Mucosa of stomach (tissue), 1 donor: ENCODE measurements at regions not wholly inside any gene's neighbourhood (a gene's known extent, or its start where the extent isn't known, plus 50 kb on each side); places are given as distances from the start of the nearest gene placed in this dataset.

Experiments
- H3K27me3 ChIP-seq: one replicate; pipeline ENCODE4 v1.7.0; 2013; ENCODE audit warnings: mild to moderate bottlenecking, low read length; ENCODE audit not compliant: control insufficient read depth, insufficient read depth
- H3K36me3 ChIP-seq: one replicate; pipeline ENCODE4 v1.7.0; 2013; ENCODE audit warnings: low read length; ENCODE audit not compliant: control insufficient read depth, insufficient read depth
- H3K4me1 ChIP-seq: one replicate; pipeline ENCODE4 v1.7.0; 2013; ENCODE audit warnings: mild to moderate bottlenecking, low read length; ENCODE audit not compliant: control insufficient read depth, insufficient read depth
- H3K4me3 ChIP-seq: one replicate; pipeline ENCODE4 v1.7.0; 2013; ENCODE audit warnings: low read length
- H3K9ac ChIP-seq: one replicate; pipeline ENCODE4 v1.7.0; 2013; ENCODE audit warnings: mild to moderate bottlenecking, low read length, moderate library complexity
- H3K9me3 ChIP-seq: one replicate; pipeline ENCODE4 v1.7.0; 2013; ENCODE audit warnings: mild to moderate bottlenecking, low read length, moderate library complexity; ENCODE audit not compliant: control insufficient read depth
- donor health status: Pancreatic carcinoma.

DNA sequence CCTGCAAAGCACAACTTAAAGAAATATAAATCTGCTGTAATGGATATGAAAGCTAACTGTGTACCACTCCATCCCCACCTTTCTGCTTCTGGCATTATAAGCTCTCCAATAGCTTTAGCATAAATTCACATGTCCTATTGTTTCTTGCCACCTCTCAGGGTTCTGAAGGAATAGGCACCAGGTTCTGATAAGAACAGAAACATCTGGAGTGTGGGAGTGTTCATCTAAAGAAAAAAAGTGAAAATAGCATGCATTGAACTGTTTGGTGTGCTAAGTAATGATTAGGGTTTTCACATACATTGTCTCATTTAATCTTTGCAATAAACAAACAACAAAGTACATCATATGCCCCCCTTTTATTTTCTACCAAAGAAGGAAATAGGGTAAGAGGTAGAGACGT, 72.3 kb downstream of the FAM76B start:
- no peak overlapping the region for H3K4me3 ChIP-seq
- H3K4me1 ChIP-seq: no peaks in the 10 kb centered on the region
- H3K9ac ChIP-seq: no peak overlapping the region
- no peaks in the 10 kb centered on the region for H3K9me3 ChIP-seq
- no peaks in the 10 kb centered on the region for H3K27me3 ChIP-seq
- no peaks in the 10 kb centered on the region for H3K36me3 ChIP-seq

GRCh38 chr11:95716266-95716665, 73.3 kb downstream of the FAM76B start:
- no peaks in the 10 kb centered on the region for H3K4me1 ChIP-seq
- H3K9me3 ChIP-seq: no peaks in the 10 kb centered on the region
- no peak overlapping the region for H3K9ac ChIP-seq
- no peak overlapping the region for H3K4me3 ChIP-seq
- H3K27me3 ChIP-seq: no peaks in the 10 kb centered on the region
- no peaks in the 10 kb centered on the region for H3K36me3 ChIP-seq

GRCh38 chr11:95715777-95716241, 73.8 kb downstream of the FAM76B start:
- Histone ChIP-seq H3K27me3 (no peaks in the 10 kb centered on the region), H3K9me3 (no peaks in the 10 kb centered on the region), H3K9ac (no peak overlapping the region), H3K4me3 (no peak overlapping the region), H3K36me3 (no peaks in the 10 kb centered on the region), H3K4me1 (no peaks in the 10 kb centered on the region)

- H3K36me3 ChIP-seq: no peaks in the 10 kb centered on the region
- no peak overlapping the region for H3K4me3 ChIP-seq
- no peaks in the 10 kb centered on the region for H3K4me1 ChIP-seq
- no peak overlapping the region for H3K9ac ChIP-seq
- H3K27me3 ChIP-seq: no peaks in the 10 kb centered on the region
- no peaks in the 10 kb centered on the region for H3K9me3 ChIP-seq
These were observed 74.5 kb downstream of the FAM76B start for GRCh38 chr11:95714843-95715776.

DNA sequence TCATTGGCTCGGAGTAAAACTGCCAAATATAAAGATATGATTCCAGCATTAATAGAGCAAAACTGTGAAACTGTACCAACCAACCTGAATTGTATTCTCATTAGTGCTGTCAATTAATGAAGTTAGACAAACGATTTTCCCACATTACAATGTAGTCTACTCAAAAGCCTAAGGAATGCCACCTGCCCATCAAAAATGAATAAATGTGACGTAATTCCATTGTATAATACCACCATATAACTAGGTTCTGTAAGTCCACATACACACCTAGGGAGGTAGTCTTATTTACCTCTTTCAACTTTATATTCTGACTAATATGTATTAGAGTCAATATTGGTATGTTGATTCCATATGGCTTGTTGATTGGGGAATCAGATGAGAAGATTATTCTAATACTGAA, 76.2 kb downstream of the FAM76B start:
- H3K4me3 ChIP-seq: no peak overlapping the region
- H3K9me3 ChIP-seq: no peaks in the 10 kb centered on the region
- H3K4me1 ChIP-seq: no peaks in the 10 kb centered on the region
- no peak overlapping the region for H3K9ac ChIP-seq
- H3K36me3 ChIP-seq: no peaks in the 10 kb centered on the region
- no peaks in the 10 kb centered on the region for H3K27me3 ChIP-seq

- Histone ChIP-seq H3K27me3 (no peaks in the 10 kb centered on the region), H3K4me3 (no peak overlapping the region), H3K36me3 (no peaks in the 10 kb centered on the region), H3K4me1 (no peaks in the 10 kb centered on the region), H3K9ac (no peak overlapping the region), H3K9me3 (no peaks in the 10 kb centered on the region)
These were observed 77.7 kb downstream of the FAM76B start for GRCh38 chr11:95711945-95712221.

DNA sequence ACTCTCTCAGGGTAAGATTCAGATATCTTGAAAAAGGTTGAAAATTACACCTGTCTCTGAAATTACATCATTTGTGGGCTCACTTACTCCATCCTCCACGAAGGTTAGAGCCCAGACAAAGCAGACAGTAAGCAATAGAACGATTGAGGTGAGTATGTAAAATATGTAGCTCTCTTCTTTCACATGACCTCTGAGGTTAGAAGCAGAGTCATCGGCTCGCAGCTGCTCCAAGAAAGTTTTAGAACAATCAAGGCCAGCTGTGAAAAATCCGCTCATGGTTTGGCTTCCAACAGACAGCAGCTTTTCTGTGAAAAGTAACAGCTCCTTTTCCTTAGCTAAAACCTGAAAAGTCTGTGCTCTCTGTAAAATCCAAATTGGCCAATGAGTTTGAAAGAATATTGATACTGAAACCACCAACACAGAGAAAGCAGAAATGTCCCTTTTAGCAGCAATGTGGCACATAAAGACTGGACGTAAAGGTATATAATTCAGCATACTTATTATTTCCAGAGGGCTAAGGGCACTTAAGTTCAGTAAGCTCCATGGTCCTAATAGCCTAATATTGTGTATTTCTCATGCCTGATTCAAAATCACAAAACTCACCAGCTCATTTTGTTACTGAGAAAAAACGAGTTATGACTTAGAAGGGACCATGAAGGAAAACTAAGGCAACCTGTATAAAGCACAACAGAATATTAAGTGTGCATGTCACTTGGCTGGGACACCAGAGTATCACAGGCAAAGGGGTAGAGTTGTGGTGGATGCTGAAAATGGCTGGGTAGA, 78.2 kb downstream of the FAM76B start:
- H3K27me3 ChIP-seq: no peaks in the 10 kb centered on the region

GRCh38 chr11:95708681-95709080, 80.9 kb downstream of the FAM76B start:
- Histone ChIP-seq H3K4me1 (peaks cover 9% of the 10 kb centered on the region), H3K36me3 (no peaks in the 10 kb centered on the region), H3K9me3 (no peaks in the 10 kb centered on the region), H3K9ac (no peak overlapping the region), H3K27me3 (no peaks in the 10 kb centered on the region), H3K4me3 (no peak overlapping the region)

More for the DNA sequence above, 78.2 kb downstream of the FAM76B start:
- no peaks in the 10 kb centered on the region for H3K9me3 ChIP-seq
- no peaks in the 10 kb centered on the region for H3K36me3 ChIP-seq
- H3K9ac ChIP-seq: no peak overlapping the region
- H3K4me1 ChIP-seq: no peaks in the 10 kb centered on the region
- no peak overlapping the region for H3K4me3 ChIP-seq

GRCh38 chr11:95706974-95707387, 82.6 kb downstream of the FAM76B start:
- H3K9ac ChIP-seq: no peak overlapping the region
- no peaks in the 10 kb centered on the region for H3K36me3 ChIP-seq
- H3K4me3 ChIP-seq: no peak overlapping the region
- peaks cover 9% of the 10 kb centered on the region for H3K4me1 ChIP-seq
- H3K9me3 ChIP-seq: no peaks in the 10 kb centered on the region
- no peaks in the 10 kb centered on the region for H3K27me3 ChIP-seq

- Histone ChIP-seq H3K4me1 (peaks cover 9% of the 10 kb centered on the region), H3K9ac (no peak overlapping the region), H3K27me3 (no peaks in the 10 kb centered on the region), H3K4me3 (no peak overlapping the region), H3K36me3 (no peaks in the 10 kb centered on the region), H3K9me3 (no peaks in the 10 kb centered on the region)
These were observed 84.0 kb downstream of the FAM76B start for GRCh38 chr11:95705485-95706124.

GRCh38 chr11:95704865-95705264, 84.7 kb downstream of the FAM76B start:
- Histone ChIP-seq H3K9me3 (no peaks in the 10 kb centered on the region), H3K27me3 (no peaks in the 10 kb centered on the region), H3K9ac (no peak overlapping the region), H3K4me1 (peaks cover 9% of the 10 kb centered on the region), H3K36me3 (no peaks in the 10 kb centered on the region), H3K4me3 (no peak overlapping the region)

DNA sequence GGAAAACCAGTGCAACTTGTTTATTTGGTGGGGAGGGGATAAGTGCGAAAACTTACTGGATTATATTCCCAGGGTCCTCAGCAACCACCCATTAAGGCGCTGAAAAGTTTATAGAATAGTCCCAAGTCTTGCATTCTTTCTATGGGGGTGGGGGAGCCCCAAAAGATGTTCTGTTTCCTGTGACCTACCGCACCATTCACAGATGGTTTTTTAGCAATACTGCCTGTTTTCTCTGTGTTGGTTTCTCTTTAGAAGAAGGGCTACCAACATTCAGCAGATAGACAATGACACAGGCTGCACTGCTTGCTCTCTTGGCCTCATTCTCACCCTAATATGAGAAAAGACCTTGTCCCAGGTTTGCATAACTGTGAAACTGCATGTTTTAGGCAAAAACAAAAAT, 86.5 kb downstream of the FAM76B start:
- Histone ChIP-seq H3K4me3 (no peak overlapping the region), H3K36me3 (no peaks in the 10 kb centered on the region), H3K9ac (no peak overlapping the region), H3K27me3 (no peaks in the 10 kb centered on the region), H3K4me1 (peaks cover 9% of the 10 kb centered on the region), H3K9me3 (no peaks in the 10 kb centered on the region)
